GM10266 (cell line): ENCODE measurements at regions not wholly inside any gene's neighbourhood (a gene's known extent, or its start where the extent isn't known, plus 50 kb on each side); places are given as distances from the start of the nearest gene placed in this dataset.

Experiments
- DNase-seq: peaks from one replicate; pipeline ENCODE4 v3.0.0; 2012; ENCODE audit errors: extremely low spot score
- TF ChIP-seq, protein P1 (sequence below): IDR thresholded peaks from 2 replicates; pipeline ENCODE4 v1.5.1; 2012; ENCODE audit warnings: mild to moderate bottlenecking, low read depth; ENCODE audit not compliant: control insufficient read depth, insufficient read depth; ENCODE audit errors: missing control alignments

DNA sequence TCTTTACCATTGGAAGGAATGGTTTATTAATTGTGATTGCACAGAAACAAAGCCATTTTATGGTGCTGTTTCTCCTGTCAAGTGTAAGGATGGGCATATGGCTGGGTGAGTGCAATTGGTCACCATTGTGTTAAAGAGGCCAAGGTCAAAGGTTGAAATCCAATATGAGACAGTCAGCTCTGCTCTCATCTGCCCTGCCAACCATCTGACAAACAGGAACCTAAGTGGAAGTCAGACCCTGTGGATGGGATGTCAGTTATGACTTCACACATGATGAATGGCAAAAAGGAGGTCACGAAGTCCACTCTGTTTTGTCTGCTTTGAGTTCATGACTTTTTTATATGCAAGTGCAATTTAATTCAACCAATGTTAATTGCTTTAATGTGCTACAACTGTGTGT, 172.7 kb upstream of the TMEM229A start:
- no peak for DNase-seq
- TF ChIP-seq, protein P1, sequence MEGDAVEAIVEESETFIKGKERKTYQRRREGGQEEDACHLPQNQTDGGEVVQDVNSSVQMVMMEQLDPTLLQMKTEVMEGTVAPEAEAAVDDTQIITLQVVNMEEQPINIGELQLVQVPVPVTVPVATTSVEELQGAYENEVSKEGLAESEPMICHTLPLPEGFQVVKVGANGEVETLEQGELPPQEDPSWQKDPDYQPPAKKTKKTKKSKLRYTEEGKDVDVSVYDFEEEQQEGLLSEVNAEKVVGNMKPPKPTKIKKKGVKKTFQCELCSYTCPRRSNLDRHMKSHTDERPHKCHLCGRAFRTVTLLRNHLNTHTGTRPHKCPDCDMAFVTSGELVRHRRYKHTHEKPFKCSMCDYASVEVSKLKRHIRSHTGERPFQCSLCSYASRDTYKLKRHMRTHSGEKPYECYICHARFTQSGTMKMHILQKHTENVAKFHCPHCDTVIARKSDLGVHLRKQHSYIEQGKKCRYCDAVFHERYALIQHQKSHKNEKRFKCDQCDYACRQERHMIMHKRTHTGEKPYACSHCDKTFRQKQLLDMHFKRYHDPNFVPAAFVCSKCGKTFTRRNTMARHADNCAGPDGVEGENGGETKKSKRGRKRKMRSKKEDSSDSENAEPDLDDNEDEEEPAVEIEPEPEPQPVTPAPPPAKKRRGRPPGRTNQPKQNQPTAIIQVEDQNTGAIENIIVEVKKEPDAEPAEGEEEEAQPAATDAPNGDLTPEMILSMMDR, result no peak

DNA sequence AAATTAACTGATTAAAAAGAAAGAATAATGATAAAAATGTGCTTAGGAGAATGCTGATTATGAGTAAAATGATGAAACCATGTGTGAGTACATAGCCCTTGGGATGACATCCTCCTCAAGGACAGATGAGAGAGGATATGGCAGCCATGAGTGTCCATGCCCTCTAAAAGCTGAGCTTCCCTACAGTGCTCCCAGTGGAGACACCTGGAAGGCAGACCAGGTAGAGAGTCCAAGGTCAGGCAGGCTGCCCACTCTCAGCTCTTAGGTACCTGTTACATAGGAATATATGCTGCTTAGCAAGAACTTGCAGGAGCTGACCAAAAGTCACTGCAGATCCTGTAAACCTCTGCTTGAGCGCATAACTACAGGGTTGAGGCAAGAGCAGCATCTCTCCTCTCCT, 169.7 kb upstream of the TMEM229A start:
- TF ChIP-seq, protein P1, result no peak
- DNase-seq, result no peak

DNA sequence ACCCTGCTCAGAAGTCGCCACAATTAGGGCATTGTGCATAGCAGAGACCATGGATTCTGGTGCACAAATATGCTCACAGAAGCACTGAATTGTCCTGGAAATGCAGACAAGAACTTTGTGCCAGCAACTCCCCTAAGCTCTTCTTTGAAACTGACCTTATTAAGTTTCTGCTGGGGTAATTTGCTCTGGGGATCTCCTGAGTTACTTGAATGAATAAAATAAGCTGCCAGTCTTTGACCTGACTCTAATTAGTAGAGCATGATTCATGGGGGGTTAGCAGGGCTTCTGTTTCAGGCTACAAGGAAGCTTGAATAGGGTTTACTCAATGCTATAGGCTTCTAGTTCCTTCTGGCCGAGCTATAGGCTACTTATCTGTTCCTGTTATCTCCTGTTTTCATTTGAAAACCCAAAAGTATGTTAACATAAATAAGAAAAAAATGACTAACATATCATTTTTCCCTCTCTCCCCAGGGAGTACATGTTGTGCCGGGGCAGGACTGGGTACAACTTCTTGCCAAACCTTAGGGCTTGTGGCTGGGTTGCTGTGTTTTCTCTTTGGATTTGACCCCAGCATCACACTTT, 169.0 kb upstream of the TMEM229A start:
- DNase-seq, result no peak
- TF ChIP-seq, protein P1, result no peak

DNA sequence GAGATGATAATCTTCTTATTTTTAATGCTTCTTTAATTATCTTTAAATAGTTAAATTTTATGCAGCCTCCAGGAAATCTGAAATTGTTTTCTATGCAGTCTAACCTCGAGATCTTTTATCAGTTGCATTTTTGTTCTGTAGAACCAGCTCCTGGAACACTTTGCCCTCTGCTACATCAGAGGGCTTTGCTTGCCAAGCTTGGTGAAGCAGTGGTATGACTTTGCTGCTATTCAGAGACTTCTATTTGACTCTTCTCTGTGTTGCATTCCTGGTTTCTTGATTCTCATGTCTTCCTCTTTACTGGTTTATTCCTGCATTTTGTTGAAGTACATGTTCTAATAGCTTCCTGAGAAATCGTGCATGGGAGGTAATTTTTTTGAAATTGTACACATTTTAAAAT, 163.7 kb upstream of the TMEM229A start:
- TF ChIP-seq, protein P1, result no peak
- no peak for DNase-seq

DNA sequence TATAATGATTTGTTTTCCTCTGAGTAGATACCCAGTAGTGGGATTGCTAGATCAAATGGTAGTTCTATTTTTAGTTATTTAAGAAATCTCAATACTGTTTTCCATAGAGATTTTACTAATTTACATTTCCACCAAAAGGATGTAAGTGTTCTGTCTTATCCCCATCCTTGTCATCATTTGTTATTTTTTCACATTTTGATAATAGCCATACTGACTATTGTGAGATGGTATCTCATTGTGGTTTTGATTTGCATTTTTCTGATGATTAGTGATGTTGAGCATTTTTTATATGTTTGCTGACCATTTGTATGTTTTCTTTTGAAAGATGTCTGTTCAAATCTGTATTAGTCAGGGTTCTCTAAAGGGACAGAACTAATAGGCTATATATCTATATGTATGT, 160.0 kb upstream of the TMEM229A start:
- TF ChIP-seq, protein P1, result no peak
- no peak for DNase-seq

DNA sequence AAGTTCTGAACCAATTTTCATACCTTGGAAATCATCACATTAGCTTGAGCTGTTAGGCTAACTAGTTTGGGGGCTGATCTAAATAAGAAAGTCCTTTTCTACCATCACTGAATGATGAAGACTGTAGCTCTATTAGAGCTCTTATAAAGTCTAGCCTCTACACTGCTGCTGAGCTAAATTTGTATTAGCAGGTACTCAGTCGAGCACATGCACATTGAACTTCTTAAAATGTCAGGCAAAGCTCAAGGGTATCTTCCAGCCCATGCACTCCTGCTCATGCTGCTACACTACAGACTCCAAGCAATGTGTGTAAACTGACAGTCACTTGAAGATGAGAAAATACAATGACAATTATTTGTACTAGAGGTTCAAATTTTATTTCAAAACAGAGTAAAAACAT, 158.8 kb upstream of the TMEM229A start:
- TF ChIP-seq, protein P1, result no peak

DNA sequence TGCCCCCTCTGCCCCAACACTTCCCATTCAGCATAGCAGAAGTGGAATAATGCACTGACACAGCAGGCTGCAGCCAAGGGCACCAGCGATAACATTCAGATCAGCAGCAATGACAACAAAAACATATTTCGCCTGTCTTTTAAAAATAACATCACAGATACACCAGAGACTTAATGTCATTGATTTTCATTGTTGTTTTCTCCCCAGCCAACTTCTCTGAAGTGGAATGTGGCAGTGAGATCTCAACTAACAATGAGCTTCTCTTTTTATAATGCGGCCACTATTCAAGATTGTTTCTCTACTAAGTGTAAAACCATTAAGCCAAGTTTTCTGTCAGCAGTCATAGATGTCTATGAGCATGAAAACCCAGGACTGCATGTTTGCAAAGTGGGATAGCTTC, 158.2 kb upstream of the TMEM229A start:
- TF ChIP-seq, protein P1, result no peak
- no peak for DNase-seq

More for the DNA sequence above, 158.8 kb upstream of the TMEM229A start:
- no peak for DNase-seq
